Tibial artery (tissue), 4 donors: ENCODE measurements at regions not wholly inside any gene's neighbourhood (a gene's known extent, or its start where the extent isn't known, plus 50 kb on each side); places are given as distances from the start of the nearest gene placed in this dataset.

Source experiments
- DNase-seq, 2 donors: peaks; one replicate each; pipeline ENCODE4 v3.0.0-alpha.2; 2019
- H3K27ac ChIP-seq, 2 donors: fragments of 200-600 bp; sonication (generic) in 1 of 2; 1 replicate in 1 of 2; 2 replicates in 1 of 2; pipeline ENCODE4 v1.5.1; 2018 to 2019; ENCODE audit warnings: mild to moderate bottlenecking in 1 of 2
- H3K27me3 ChIP-seq, 2 donors: fragments of 200-600 bp; sonication (generic) in 1 of 2; one replicate each; pipeline versions ENCODE4 v1.5.1 to v1.6.0; 2016 to 2019
- H3K36me3 ChIP-seq, 3 donors: fragments of 200-600 bp; sonication (generic) in 2 of 3; one replicate each; pipeline ENCODE4 v1.5.1; 2016 to 2019; ENCODE audit warnings: mild to moderate bottlenecking in 2 of 3
- H3K4me1 ChIP-seq, 4 donors: fragments of 200-600 bp; sonication (generic) in 2 of 4; 1 replicate in 3 of 4; 2 replicates in 1 of 4; pipeline ENCODE4 v1.5.1; 2016 to 2019
- H3K4me3 ChIP-seq, 2 donors: fragments of 200-600 bp; sonication (generic) in 1 of 2; 1 replicate in 1 of 2; 2 replicates in 1 of 2; pipeline ENCODE4 v1.5.1; 2018 to 2019; ENCODE audit warnings: mild to moderate bottlenecking in 2 of 2
- H3K9me3 ChIP-seq, 3 donors: fragments of 200-600 bp; sonication (generic) in 1 of 3; one replicate each; pipeline ENCODE4 v1.5.1; 2016 to 2019
- intact Hi-C: fragments of 100-400 bp; cut with DNase I; formaldehyde crosslinking; loops from one replicate; pipeline ENCODE4 v1.15.0; 2023; ENCODE audit warnings: low total_unique reads
- TF ChIP-seq, protein P1 (sequence below), 2 experiments: fragments of 200-600 bp in 1 of 2; fragments of 450-650 bp in 1 of 2; IDR thresholded peaks; one replicate each; pipeline ENCODE4 v1.5.1; 2017 to 2019; ENCODE audit warnings: antibody characterized with exemption in 2 of 2, mild to moderate bottlenecking in 1 of 2, moderate library complexity in 1 of 2

GRCh38 chr2:128717758-128718710 is 399.4 kb upstream of the HS6ST1 start:
- intact Hi-C loops = no loop called here
- TF ChIP-seq, protein P1, sequence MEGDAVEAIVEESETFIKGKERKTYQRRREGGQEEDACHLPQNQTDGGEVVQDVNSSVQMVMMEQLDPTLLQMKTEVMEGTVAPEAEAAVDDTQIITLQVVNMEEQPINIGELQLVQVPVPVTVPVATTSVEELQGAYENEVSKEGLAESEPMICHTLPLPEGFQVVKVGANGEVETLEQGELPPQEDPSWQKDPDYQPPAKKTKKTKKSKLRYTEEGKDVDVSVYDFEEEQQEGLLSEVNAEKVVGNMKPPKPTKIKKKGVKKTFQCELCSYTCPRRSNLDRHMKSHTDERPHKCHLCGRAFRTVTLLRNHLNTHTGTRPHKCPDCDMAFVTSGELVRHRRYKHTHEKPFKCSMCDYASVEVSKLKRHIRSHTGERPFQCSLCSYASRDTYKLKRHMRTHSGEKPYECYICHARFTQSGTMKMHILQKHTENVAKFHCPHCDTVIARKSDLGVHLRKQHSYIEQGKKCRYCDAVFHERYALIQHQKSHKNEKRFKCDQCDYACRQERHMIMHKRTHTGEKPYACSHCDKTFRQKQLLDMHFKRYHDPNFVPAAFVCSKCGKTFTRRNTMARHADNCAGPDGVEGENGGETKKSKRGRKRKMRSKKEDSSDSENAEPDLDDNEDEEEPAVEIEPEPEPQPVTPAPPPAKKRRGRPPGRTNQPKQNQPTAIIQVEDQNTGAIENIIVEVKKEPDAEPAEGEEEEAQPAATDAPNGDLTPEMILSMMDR (IDR thresholded peaks at IDR 0.05) = no peak
- Histone ChIP-seq H3K4me1 (no peaks in the 10 kb centered on the region), H3K27me3 (peaks cover 0 to 11% of the 10 kb centered on the region in 2 donors), H3K4me3 (no peak overlapping the region), H3K27ac (no peak overlapping the region), H3K36me3 (no peaks in the 10 kb centered on the region), H3K9me3 (no peaks in the 10 kb centered on the region)
- no peak for DNase-seq

GRCh38 chr2:128720080-128721022 is 401.7 kb upstream of the HS6ST1 start:
- Histone ChIP-seq H3K4me3 (no peak overlapping the region), H3K9me3 (no peaks in the 10 kb centered on the region), H3K27me3 (peaks cover 0 to 7% of the 10 kb centered on the region in 2 donors), H3K4me1 (no peaks in the 10 kb centered on the region), H3K27ac (no peak overlapping the region), H3K36me3 (no peaks in the 10 kb centered on the region)
- DNase-seq = no peak
- TF ChIP-seq, protein P1 (IDR thresholded peaks at IDR 0.05) = no peak
- intact Hi-C loops = no loop called here

- no peak for DNase-seq
- peaks cover 0 to 3% of the 10 kb centered on the region in 2 donors for H3K27me3 ChIP-seq
- H3K36me3 ChIP-seq = no peaks in the 10 kb centered on the region
- H3K4me3 ChIP-seq = no peak overlapping the region
- no peaks in the 10 kb centered on the region for H3K9me3 ChIP-seq
- H3K4me1 ChIP-seq = no peaks in the 10 kb centered on the region
- TF ChIP-seq, protein P1 (IDR thresholded peaks at IDR 0.05) = no peak
- intact Hi-C loops = no loop called here
- H3K27ac ChIP-seq = no peak overlapping the region
Observed at GRCh38 chr2:128721096-128721495, 402.4 kb upstream of the HS6ST1 start.

DNA sequence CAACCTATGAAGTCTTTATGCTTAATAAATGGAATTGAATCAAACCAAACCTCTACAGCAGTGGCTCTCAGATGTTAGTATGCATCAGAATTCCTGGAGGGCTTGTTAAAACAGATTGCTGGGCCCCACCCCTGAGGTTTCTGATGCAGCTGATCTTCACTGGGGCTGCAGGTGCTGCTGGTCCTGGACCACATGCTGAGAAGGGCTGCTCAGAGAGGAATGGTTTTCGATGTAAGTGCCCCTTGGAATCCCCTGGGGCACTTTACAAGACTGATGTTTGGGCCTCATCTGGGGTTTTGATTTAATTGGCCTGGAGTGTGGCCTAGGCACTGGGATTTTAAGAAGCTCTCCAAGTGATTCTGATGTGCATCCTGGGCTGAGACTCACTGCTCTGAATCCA is 403.8 kb upstream of the HS6ST1 start:
- Histone ChIP-seq H3K9me3 (no peaks in the 10 kb centered on the region), H3K27ac (no peak overlapping the region), H3K4me1 (peaks cover 0 to 1% (median 0%) of the 10 kb centered on the region in 4 donors), H3K4me3 (no peak overlapping the region), H3K27me3 (no peaks in the 10 kb centered on the region), H3K36me3 (no peaks in the 10 kb centered on the region)
- intact Hi-C loops = no loop called here
- TF ChIP-seq, protein P1 (IDR thresholded peaks at IDR 0.05) = no peak
- no peak for DNase-seq

DNA sequence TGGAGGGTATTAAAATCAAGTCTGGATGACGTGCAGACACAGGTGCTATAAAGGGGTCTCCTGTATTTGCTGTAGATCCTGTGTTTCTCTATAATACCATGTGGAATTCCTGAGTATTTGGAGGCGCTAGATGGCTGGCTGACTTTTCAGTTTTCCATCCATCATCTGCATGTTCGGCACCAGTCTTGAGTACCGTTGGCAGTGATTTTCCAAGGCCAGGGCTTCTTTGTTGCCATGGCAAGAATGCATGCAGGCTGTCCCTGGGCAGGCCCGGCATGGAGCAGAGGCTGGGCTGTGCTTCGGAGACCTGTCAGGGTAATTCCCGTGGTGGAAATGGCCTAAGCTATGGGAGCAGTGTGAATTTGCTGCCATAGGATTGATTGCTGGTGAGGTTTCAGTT is 405.9 kb upstream of the HS6ST1 start:
- intact Hi-C loops = no loop called here
- Histone ChIP-seq H3K4me1 (peaks cover 0 to 3% (median 0%) of the 10 kb centered on the region in 4 donors), H3K36me3 (no peaks in the 10 kb centered on the region), H3K27me3 (no peaks in the 10 kb centered on the region), H3K9me3 (no peaks in the 10 kb centered on the region), H3K27ac (no peak overlapping the region), H3K4me3 (no peak overlapping the region)
- TF ChIP-seq, protein P1 (IDR thresholded peaks at IDR 0.05) = no peak
- no peak for DNase-seq
